GM23248 (cell line): ENCODE measurements at regions not wholly inside any gene's neighbourhood (a gene's known extent, or its start where the extent isn't known, plus 50 kb on each side); places are given as distances from the start of the nearest gene placed in this dataset.

ENCODE experiments used
- EZH2 ChIP-seq: fragments of 200-600 bp; sonication (generic); IDR thresholded peaks from 2 replicates; pipeline ENCODE4 v1.6.1; 2018; ENCODE audit warnings: antibody characterized with exemption, mild to moderate bottlenecking; ENCODE audit not compliant: insufficient read depth, poor library complexity, severe bottlenecking
- EZH2phosphoT487 ChIP-seq: fragments of 200-600 bp; sonication (generic); IDR thresholded peaks from 2 replicates; pipeline ENCODE4 v1.6.1; 2018; ENCODE audit warnings: antibody characterized with exemption, moderate library complexity, mild to moderate bottlenecking, low read depth; ENCODE audit not compliant: insufficient read depth

DNA sequence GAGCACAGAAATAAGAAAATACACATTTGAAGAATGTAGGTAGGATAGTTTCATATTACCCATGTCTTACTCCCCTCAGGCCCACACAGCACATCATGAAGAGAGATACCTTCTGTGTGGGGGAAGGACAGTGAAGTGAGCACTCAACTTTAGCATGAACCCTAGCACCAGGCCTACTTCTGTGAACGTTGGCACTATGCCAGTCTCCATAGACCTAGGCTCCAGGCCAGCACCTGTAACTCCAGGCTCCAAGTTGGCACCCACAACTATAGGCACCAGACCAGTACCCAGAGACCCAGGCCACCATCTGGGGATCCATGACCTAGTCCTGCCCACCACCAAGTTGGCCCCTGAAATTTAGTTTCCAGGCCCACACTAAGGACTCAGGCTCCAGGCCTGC is 410.9 kb downstream of the INSC start:
- no peak for TF ChIP-seq EZH2phosphoT487
- TF ChIP-seq EZH2, result no peak
